NAMALWA (cell line): ENCODE measurements at regions not wholly inside any gene's neighbourhood (a gene's known extent, or its start where the extent isn't known, plus 50 kb on each side); places are given as distances from the start of the nearest gene placed in this dataset.

Source experiments
- DNase-seq: peaks from one replicate; pipeline ENCODE4 v3.0.0-alpha.2; 2015; ENCODE audit warnings: low spot score

DNA sequence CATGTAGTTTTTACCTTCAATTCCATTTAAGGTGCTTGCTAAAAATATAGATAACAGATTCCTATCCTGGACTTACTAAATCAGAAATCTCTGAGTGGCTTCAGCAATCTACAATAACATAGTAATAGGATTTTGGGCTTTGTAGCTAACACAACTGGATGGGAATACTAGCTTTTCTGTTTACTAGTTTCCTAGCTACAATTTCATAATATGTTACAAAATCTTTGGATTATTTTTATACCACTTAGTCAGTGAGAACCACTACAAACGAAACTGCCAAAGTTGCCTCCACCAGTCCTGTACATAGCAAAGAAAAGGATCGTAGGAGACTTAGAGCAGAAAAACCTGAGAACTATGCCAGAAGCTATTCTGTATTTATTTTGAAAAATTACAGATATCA, 87.7 kb upstream of the ANO3 start:
- DNase-seq, result no peak

- DNase-seq, result no peak
Measured at GRCh38 chr11:26245046-26245445, 86.9 kb upstream of the ANO3 start.

GRCh38 chr11:26247340-26247739, 84.6 kb upstream of the ANO3 start:
- DNase-seq, result no peak

- no peak for DNase-seq
Measured at GRCh38 chr11:26248661-26249060, 83.3 kb upstream of the ANO3 start.

GRCh38 chr11:26254378-26254777, 77.6 kb upstream of the ANO3 start:
- DNase-seq, result no peak

DNA sequence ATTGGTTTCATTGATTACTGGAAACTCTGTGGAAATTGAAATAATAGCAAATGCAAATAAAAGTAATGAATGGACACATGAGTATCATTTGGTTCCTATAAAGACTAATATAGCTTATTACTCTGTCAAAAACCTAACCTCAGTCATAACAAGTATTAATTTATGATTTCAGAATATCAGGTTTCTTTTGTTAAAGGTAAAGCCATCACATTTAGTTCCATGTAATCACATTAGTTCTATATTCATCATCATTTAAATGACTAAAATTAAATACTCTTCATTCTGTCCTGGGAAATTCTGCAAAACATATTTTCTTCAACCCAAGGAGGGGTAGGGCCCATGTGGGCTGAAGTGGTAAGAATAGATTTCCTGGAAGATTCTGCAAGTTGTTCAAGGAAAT, 68.2 kb upstream of the ANO3 start:
- no peak for DNase-seq

- no peak for DNase-seq
Measured at GRCh38 chr11:26264266-26264665, 67.7 kb upstream of the ANO3 start.

DNA sequence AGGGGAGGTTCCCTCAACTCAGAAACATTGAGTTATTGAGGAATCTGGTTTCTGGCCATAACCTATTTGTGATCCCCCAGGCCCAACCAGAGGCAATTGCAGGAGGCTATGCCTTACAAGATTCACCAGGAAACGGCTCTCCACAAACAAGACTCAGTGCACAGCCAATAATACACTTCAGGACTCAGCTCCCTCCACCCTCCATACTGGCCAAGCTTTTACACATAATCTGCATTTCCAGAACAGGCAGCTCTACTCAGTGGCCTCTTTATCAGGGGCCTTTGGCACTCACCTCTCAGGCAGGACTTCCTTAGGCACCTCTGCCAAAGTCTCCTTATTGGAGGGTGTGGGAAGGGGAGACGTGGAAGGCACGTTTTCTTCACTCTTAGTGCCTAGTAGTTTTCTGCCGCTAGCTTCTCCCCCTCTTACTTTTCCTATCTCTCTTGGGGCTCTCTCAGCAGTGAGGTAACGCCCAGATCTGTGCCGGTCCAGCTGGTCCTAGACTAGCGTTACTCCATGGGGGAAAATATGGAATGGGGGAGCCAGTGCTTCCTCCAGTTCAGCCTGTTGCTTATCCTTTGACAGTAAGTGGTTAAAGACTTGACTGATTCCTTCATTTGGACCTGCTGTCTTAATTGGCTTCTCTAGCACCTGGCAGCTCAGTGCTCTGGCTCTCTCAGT, 62.8 kb upstream of the ANO3 start:
- no peak for DNase-seq

- no peak for DNase-seq
Measured at GRCh38 chr11:26271666-26272065, 60.3 kb upstream of the ANO3 start.

DNA sequence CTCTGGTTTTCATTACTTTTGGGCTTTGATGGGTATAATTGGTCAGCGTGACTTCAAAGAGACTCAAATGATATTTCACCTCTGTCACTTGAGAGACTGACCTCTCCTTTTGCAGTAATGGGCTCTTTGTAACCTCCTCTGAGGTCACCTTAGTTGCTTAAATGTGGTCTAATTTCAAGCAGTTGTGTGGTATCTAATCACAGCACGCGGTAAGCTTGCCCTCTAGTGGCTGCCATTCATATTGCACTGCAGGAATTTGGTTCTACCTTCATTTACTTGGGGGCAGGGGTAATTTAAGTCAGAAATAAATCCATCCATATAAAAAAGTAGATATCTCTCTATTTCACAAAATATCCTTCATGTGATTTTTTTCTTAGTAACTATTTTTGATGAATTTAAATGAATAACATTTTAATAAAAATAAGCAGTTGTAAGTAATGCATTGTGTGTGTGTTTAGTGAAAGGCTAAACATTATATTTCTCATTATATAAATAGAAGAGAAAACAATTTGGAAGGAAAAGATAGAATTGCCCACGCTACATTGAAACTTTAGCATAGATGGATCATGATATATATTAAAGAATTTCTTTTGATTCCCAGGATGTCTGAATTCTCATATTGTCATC, 55.0 kb upstream of the ANO3 start:
- peak; percentile 80 for DNase-seq

GRCh38 chr11:26278354-26278753, 53.6 kb upstream of the ANO3 start:
- no peak for DNase-seq
